Naive thymus-derived CD4-positive, alpha-beta T cell (primary cell): ENCODE measurements at regions not wholly inside any gene's neighbourhood (a gene's known extent, or its start where the extent isn't known, plus 50 kb on each side); places are given as distances from the start of the nearest gene placed in this dataset.

Experiments used
- ATAC-seq: fragments of 150-1000 bp; cut with Tn5 transposase; 2 replicates; pipeline ENCODE4 v1.10.0; 2021; ENCODE audit warnings: mild to moderate bottlenecking, moderate library complexity
- CTCF ChIA-PET: fragments of 350-600 bp; sonication (Branson Sonifier 250); formaldehyde crosslinking; loops from one replicate; lab custom pipeline; 2021; ENCODE audit warnings: antibody characterized with exemption; lab: Charles Lee
- POLR2A ChIA-PET: fragments of 350-600 bp; sonication (Branson Sonifier 250); formaldehyde crosslinking; loops from one replicate; lab custom pipeline; 2021; ENCODE audit warnings: antibody characterized with exemption, inconsistent platforms; lab: Charles Lee
- DNase-seq, 9 donors: peaks; one replicate each; pipeline versions ENCODE4 v3.0.0 to v3.0.0-alpha.2; 2020 to 2022; ENCODE audit warnings: mixed read lengths in 1 of 9
- H3K27ac ChIP-seq: one replicate; pipeline ENCODE4 v1.7.0; 2013; ENCODE audit warnings: mild to moderate bottlenecking, low read depth, low read length, moderate library complexity
- H3K27me3 ChIP-seq, 2 donors: one replicate each; pipeline ENCODE4 v1.7.0; 2013; ENCODE audit warnings: low read length in 2 of 2, mild to moderate bottlenecking in 2 of 2, moderate library complexity in 2 of 2; ENCODE audit not compliant: control insufficient read depth in 2 of 2, insufficient read depth in 2 of 2
- H3K36me3 ChIP-seq, 3 experiments: 1 replicate in 2 of 3; 2 replicates in 1 of 3; pipeline ENCODE4 v1.7.0; 2013; ENCODE audit warnings: low read length in 3 of 3, mild to moderate bottlenecking in 3 of 3, moderate library complexity in 1 of 3; ENCODE audit not compliant: insufficient read depth in 3 of 3, control insufficient read depth in 2 of 3
- H3K4me1 ChIP-seq, 2 donors: one replicate each; pipeline ENCODE4 v1.7.0; 2013; ENCODE audit warnings: low read length in 2 of 2, mild to moderate bottlenecking in 2 of 2, moderate library complexity in 1 of 2; ENCODE audit not compliant: control insufficient read depth in 2 of 2, insufficient read depth in 2 of 2
- H3K4me3 ChIP-seq: 2 replicates; pipeline ENCODE4 v1.7.0; 2013; ENCODE audit warnings: mild to moderate bottlenecking, low read length
- H3K9me3 ChIP-seq, 3 experiments: 1 replicate in 2 of 3; 2 replicates in 1 of 3; pipeline ENCODE4 v1.7.0; 2013; ENCODE audit warnings: low read length in 3 of 3; ENCODE audit not compliant: control insufficient read depth in 2 of 3
- H3K27ac Mint-ChIP-seq, 9 donors: one replicate each; pipeline ENCODE4 v1.8.0; 2020 to 2022; ENCODE audit warnings: mixed read lengths in 9 of 9, mild to moderate bottlenecking in 8 of 9, moderate library complexity in 5 of 9, inconsistent platforms in 2 of 9
- H3K27me3 Mint-ChIP-seq, 5 donors: one replicate each; pipeline ENCODE4 v1.8.0; 2021 to 2022; ENCODE audit warnings: mixed read lengths in 5 of 5, mild to moderate bottlenecking in 1 of 5
- H3K36me3 Mint-ChIP-seq, 5 donors: one replicate each; pipeline ENCODE4 v1.8.0; 2020 to 2022; ENCODE audit warnings: mixed read lengths in 5 of 5, mild to moderate bottlenecking in 3 of 5, inconsistent platforms in 1 of 5
- H3K4me1 Mint-ChIP-seq, 7 donors: one replicate each; pipeline ENCODE4 v1.8.0; 2020 to 2022; ENCODE audit warnings: mixed read lengths in 7 of 7, mild to moderate bottlenecking in 3 of 7, inconsistent platforms in 1 of 7
- H3K4me3 Mint-ChIP-seq, 10 donors: one replicate each; pipeline ENCODE4 v1.8.0; 2020 to 2022; ENCODE audit warnings: mild to moderate bottlenecking in 10 of 10, mixed read lengths in 10 of 10, moderate library complexity in 6 of 10, inconsistent platforms in 2 of 10
- H3K9me3 Mint-ChIP-seq, 11 donors: one replicate each; pipeline ENCODE4 v1.8.0; 2020 to 2022; ENCODE audit warnings: mixed read lengths in 11 of 11, mild to moderate bottlenecking in 4 of 11, inconsistent platforms in 1 of 11, moderate library complexity in 1 of 11
- intact Hi-C, 2 donors: fragments of 100-400 bp; cut with micrococcal nuclease; formaldehyde crosslinking; loops; one replicate each; pipeline ENCODE4 v1.15.1; 2023

- Histone ChIP-seq H3K27me3 (no peaks in the 10 kb centered on the region), H3K9me3 (no peaks in the 10 kb centered on the region), H3K4me3 (no peak overlapping the region), H3K36me3 (no peaks in the 10 kb centered on the region), H3K27ac (no peak overlapping the region), H3K4me1 (no peaks in the 10 kb centered on the region)
- peaks cover 0 to 14% (median 0%) of the 10 kb centered on the region in 5 donors for H3K36me3 Mint-ChIP-seq
- peaks cover 0 to 12% (median 0%) of the 10 kb centered on the region in 7 donors for H3K4me1 Mint-ChIP-seq
- ATAC-seq (no peak), DNase-seq (peak in 1 of 9 donors; percentile 8)
- ChIA-PET POLR2A (no interaction called here), CTCF (no interaction called here)
- no peak overlapping the region for H3K4me3 Mint-ChIP-seq
- no peak overlapping the region for H3K27ac Mint-ChIP-seq
- H3K9me3 Mint-ChIP-seq = no peaks in the 10 kb centered on the region
- intact Hi-C loops = no loop called here
- H3K27me3 Mint-ChIP-seq = no peaks in the 10 kb centered on the region
These were observed 257.4 kb downstream of the BRD1 start for GRCh38 chr22:49570032-49570848.

- Mint-ChIP-seq H3K27me3 (no peaks in the 10 kb centered on the region), H3K27ac (no peak overlapping the region), H3K9me3 (no peaks in the 10 kb centered on the region), H3K4me3 (no peak overlapping the region), H3K4me1 (peaks cover 0 to 9% (median 0%) of the 10 kb centered on the region in 7 donors), H3K36me3 (peaks cover 0 to 8% (median 0%) of the 10 kb centered on the region in 5 donors)
- H3K27ac ChIP-seq = no peak overlapping the region
- DNase-seq (no peak), ATAC-seq (no peak)
- H3K9me3 ChIP-seq = no peaks in the 10 kb centered on the region
- no peaks in the 10 kb centered on the region for H3K36me3 ChIP-seq
- intact Hi-C loops = no loop called here
- POLR2A ChIA-PET = no interaction called here
- no peaks in the 10 kb centered on the region for H3K27me3 ChIP-seq
- no peak overlapping the region for H3K4me3 ChIP-seq
- no peaks in the 10 kb centered on the region for H3K4me1 ChIP-seq
- CTCF ChIA-PET = no interaction called here
These were observed 258.2 kb downstream of the BRD1 start for GRCh38 chr22:49569286-49570031.

- ATAC-seq (no peak), DNase-seq (no peak)
- Mint-ChIP-seq H3K36me3 (peaks cover 0 to 8% (median 0%) of the 10 kb centered on the region in 5 donors), H3K4me1 (peaks cover 0 to 9% (median 0%) of the 10 kb centered on the region in 7 donors), H3K27me3 (no peaks in the 10 kb centered on the region), H3K9me3 (no peaks in the 10 kb centered on the region), H3K4me3 (no peak overlapping the region), H3K27ac (no peak overlapping the region)
- Histone ChIP-seq H3K4me1 (no peaks in the 10 kb centered on the region), H3K4me3 (no peak overlapping the region), H3K27me3 (no peaks in the 10 kb centered on the region), H3K27ac (no peak overlapping the region), H3K36me3 (no peaks in the 10 kb centered on the region), H3K9me3 (no peaks in the 10 kb centered on the region)
- CTCF ChIA-PET = no interaction called here
- intact Hi-C loops = no loop called here
- POLR2A ChIA-PET = interaction anchor here (0.7 kb wide), 1 partner anchor 46 kb away, joined by 5 read pairs; no protein-coding TSS in a partner anchor
These were observed 258.9 kb downstream of the BRD1 start for GRCh38 chr22:49568751-49569285.

- Mint-ChIP-seq H3K27ac (no peak overlapping the region), H3K4me1 (peaks cover 0 to 7% (median 0%) of the 10 kb centered on the region in 7 donors), H3K9me3 (no peaks in the 10 kb centered on the region), H3K36me3 (peaks cover 0 to 7% (median 0%) of the 10 kb centered on the region in 5 donors), H3K4me3 (no peak overlapping the region), H3K27me3 (no peaks in the 10 kb centered on the region)
- H3K27me3 ChIP-seq = no peaks in the 10 kb centered on the region
- H3K27ac ChIP-seq = no peak overlapping the region
- ChIA-PET POLR2A (interaction anchor here (0.7 kb wide), 1 partner anchor 47 kb away, joined by 5 read pairs; no protein-coding TSS in a partner anchor), CTCF (no interaction called here)
- no peak overlapping the region for H3K4me3 ChIP-seq
- no peaks in the 10 kb centered on the region for H3K9me3 ChIP-seq
- no peaks in the 10 kb centered on the region for H3K4me1 ChIP-seq
- ATAC-seq (no peak), DNase-seq (peak in 1 of 9 donors; percentile 2)
- intact Hi-C loops = no loop called here
- H3K36me3 ChIP-seq = no peaks in the 10 kb centered on the region
These were observed 259.5 kb downstream of the BRD1 start for GRCh38 chr22:49567899-49568750.

- H3K9me3 Mint-ChIP-seq = no peaks in the 10 kb centered on the region
- ChIA-PET CTCF (no interaction called here), POLR2A (no interaction called here)
- Histone ChIP-seq H3K36me3 (no peaks in the 10 kb centered on the region), H3K9me3 (no peaks in the 10 kb centered on the region), H3K27me3 (no peaks in the 10 kb centered on the region), H3K4me3 (no peak overlapping the region), H3K4me1 (no peaks in the 10 kb centered on the region), H3K27ac (no peak overlapping the region)
- no peak overlapping the region for H3K4me3 Mint-ChIP-seq
- no peak for ATAC-seq
- H3K4me1 Mint-ChIP-seq = peaks cover 0 to 4% (median 0%) of the 10 kb centered on the region in 7 donors
- no peaks in the 10 kb centered on the region for H3K27me3 Mint-ChIP-seq
- DNase-seq = peak in 1 of 9 donors; percentile 2
- no peak overlapping the region for H3K27ac Mint-ChIP-seq
- intact Hi-C loops = no loop called here
- H3K36me3 Mint-ChIP-seq = peaks cover 0 to 3% (median 0%) of the 10 kb centered on the region in 5 donors
These were observed 261.0 kb downstream of the BRD1 start for GRCh38 chr22:49566693-49567092.

GRCh38 chr22:49566141-49566541, 261.5 kb downstream of the BRD1 start:
- ATAC-seq (no peak), DNase-seq (peak in 1 of 9 donors; percentile 14)
- Mint-ChIP-seq H3K27ac (no peak overlapping the region), H3K9me3 (peaks cover 0 to 4% (median 0%) of the 10 kb centered on the region in 11 donors), H3K27me3 (no peaks in the 10 kb centered on the region), H3K4me3 (no peak overlapping the region), H3K4me1 (peaks cover 0 to 4% (median 0%) of the 10 kb centered on the region in 7 donors), H3K36me3 (peaks cover 0 to 8% (median 5%) of the 10 kb centered on the region in 5 donors)
- H3K4me3 ChIP-seq = no peak overlapping the region
- H3K4me1 ChIP-seq = no peaks in the 10 kb centered on the region
- intact Hi-C loops = no loop called here
- ChIA-PET POLR2A (no interaction called here), CTCF (no interaction called here)
- H3K27me3 ChIP-seq = no peaks in the 10 kb centered on the region
- H3K27ac ChIP-seq = no peak overlapping the region
- no peaks in the 10 kb centered on the region for H3K9me3 ChIP-seq
- H3K36me3 ChIP-seq = no peaks in the 10 kb centered on the region
